IMR-90 (cell line): ENCODE measurements at regions not wholly inside any gene's neighbourhood (a gene's known extent, or its start where the extent isn't known, plus 50 kb on each side); places are given as distances from the start of the nearest gene placed in this dataset.

Experiments
- ATAC-seq: fragments of 200-7000 bp; cut with Tn5 transposase; 2 replicates; pipeline ENCODE4 v1.9.1; 2020; ENCODE audit warnings: low read depth, mild to moderate bottlenecking, moderate library complexity
- BruUV-seq: library from RNA; stranded (reverse); fragments of 400-500 nt; replicated peaks from 2 replicates; lab custom pipeline; 2021; lab: Mats Ljungman, UMichigan
- CTCF ChIA-PET: fragments of 300-600 bp; formaldehyde crosslinking; extraction: SDS; loops from one replicate; lab custom pipeline; 2021; ENCODE audit warnings: antibody characterized with exemption; lab: Yijun Ruan, JAX
- POLR2A ChIA-PET: fragments of 300-600 bp; sonication (Branson Sonifier 250); formaldehyde crosslinking; loops from one replicate; lab custom pipeline; 2022; ENCODE audit warnings: antibody characterized with exemption; ENCODE audit not compliant: unreplicated experiment; lab: Charles Lee
- DNase-seq: peaks from one replicate; pipeline ENCODE4 v3.0.0; 2013
- H2AFZ ChIP-seq: replicated peaks from 2 replicates; pipeline ENCODE3; 2013; ENCODE audit warnings: low read length, mild to moderate bottlenecking; ENCODE audit not compliant: poor library complexity
- H2AK5ac ChIP-seq: 2 replicates; pipeline ENCODE4 v1.6.1; 2013; ENCODE audit warnings: low read depth, low read length, inconsistent platforms
- H2AK9ac ChIP-seq: replicated peaks from 2 replicates; pipeline ENCODE3; 2013; ENCODE audit warnings: mild to moderate bottlenecking, low read depth, low read length, moderate library complexity; ENCODE audit not compliant: poor library complexity
- H2BK120ac ChIP-seq: 2 replicates; pipeline ENCODE4 v1.6.1; 2013; ENCODE audit warnings: low read depth, low read length, inconsistent platforms
- H2BK15ac ChIP-seq: 3 replicates; pipeline ENCODE4 v1.6.1; 2013; ENCODE audit warnings: low read depth, low read length, inconsistent platforms
- H2BK20ac ChIP-seq: 2 replicates; pipeline ENCODE4 v1.6.1; 2013; ENCODE audit warnings: low read depth, mild to moderate bottlenecking, inconsistent platforms, low read length, moderate library complexity
- H2BK5ac ChIP-seq: 2 replicates; pipeline ENCODE4 v1.6.1; 2013; ENCODE audit warnings: mild to moderate bottlenecking, low read depth, low read length, inconsistent platforms; ENCODE audit not compliant: poor library complexity, severe bottlenecking
- H3K14ac ChIP-seq: replicated peaks from 2 replicates; pipeline ENCODE4 v1.6.1; 2013; ENCODE audit warnings: low read depth, low read length, inconsistent platforms
- H3K18ac ChIP-seq: 2 replicates; pipeline ENCODE4 v1.6.1; 2013; ENCODE audit warnings: low read depth, low read length, control low read depth
- H3K23ac ChIP-seq: 2 replicates; pipeline ENCODE4 v1.6.1; 2013; ENCODE audit warnings: low read depth, low read length, inconsistent platforms
- H3K27ac ChIP-seq: 2 replicates; pipeline ENCODE4 v1.5.1; 2013; ENCODE audit warnings: mild to moderate bottlenecking, control low read depth, low read length; ENCODE audit not compliant: insufficient read depth
- H3K27me3 ChIP-seq: 2 replicates; pipeline ENCODE4 v1.6.1; 2013; ENCODE audit warnings: low read length; ENCODE audit not compliant: control insufficient read depth, insufficient read depth
- H3K36me3 ChIP-seq: 2 replicates; pipeline ENCODE4 v1.6.1; 2013; ENCODE audit warnings: low read length, mixed read lengths; ENCODE audit not compliant: control insufficient read depth, insufficient read depth
- H3K4ac ChIP-seq: 2 replicates; pipeline ENCODE4 v1.6.1; 2013; ENCODE audit warnings: low read depth, low read length, inconsistent platforms
- H3K4me1 ChIP-seq: 2 replicates; pipeline ENCODE4 v1.6.1; 2013; ENCODE audit warnings: low read length, mixed read lengths; ENCODE audit not compliant: control insufficient read depth, insufficient read depth
- H3K4me2 ChIP-seq: 2 replicates; pipeline ENCODE4 v1.6.1; 2013; ENCODE audit warnings: low read depth, mild to moderate bottlenecking, control low read depth, low read length, moderate library complexity
- H3K4me3 ChIP-seq: 2 replicates; pipeline ENCODE4 v1.5.1; 2013; ENCODE audit warnings: low read depth, mild to moderate bottlenecking, control low read depth, low read length, moderate library complexity; ENCODE audit not compliant: insufficient read depth
- H3K56ac ChIP-seq: 2 replicates; pipeline ENCODE4 v1.6.1; 2013; ENCODE audit warnings: low read length, inconsistent platforms; ENCODE audit not compliant: insufficient read depth; ENCODE audit errors: extremely low read depth
- H3K79me1 ChIP-seq, 2 experiments: 2 replicates each; pipeline ENCODE4 v1.6.1; 2013; ENCODE audit warnings: low read length in 2 of 2, inconsistent platforms in 1 of 2, low read depth in 1 of 2
- H3K9ac ChIP-seq: 2 replicates; pipeline ENCODE4 v1.6.1; 2013; ENCODE audit warnings: low read depth, low read length, control low read depth
- H3K9me1 ChIP-seq: 2 replicates; pipeline ENCODE4 v1.6.1; 2013; ENCODE audit warnings: low read length, inconsistent platforms; ENCODE audit not compliant: insufficient read depth
- H3K9me3 ChIP-seq: 2 replicates; pipeline ENCODE4 v1.6.1; 2013; ENCODE audit warnings: low read length; ENCODE audit not compliant: control insufficient read depth, insufficient read depth
- H4K20me1 ChIP-seq: 2 replicates; pipeline ENCODE4 v1.6.1; 2013; ENCODE audit warnings: low read length, inconsistent platforms; ENCODE audit not compliant: insufficient read depth
- H4K5ac ChIP-seq: 2 replicates; pipeline ENCODE4 v1.6.1; 2013; ENCODE audit warnings: mild to moderate bottlenecking, low read depth, low read length, control low read depth
- H4K8ac ChIP-seq, 2 experiments: 2 replicates each; pipeline ENCODE4 v1.6.1; 2013; ENCODE audit warnings: low read depth in 2 of 2, low read length in 2 of 2, control low read depth in 1 of 2, inconsistent platforms in 1 of 2
- H4K91ac ChIP-seq: 2 replicates; pipeline ENCODE4 v1.6.1; 2013; ENCODE audit warnings: low read depth, low read length, inconsistent platforms; ENCODE audit not compliant: insufficient read depth
- CHD1 ChIP-seq: IDR thresholded peaks from 2 replicates; pipeline ENCODE4 v1.6.1; 2012; ENCODE audit warnings: low read depth, low read length, improper control_type of control experiment
- MAZ ChIP-seq: IDR thresholded peaks from 2 replicates; pipeline ENCODE4 v1.6.1; 2012; ENCODE audit warnings: low read depth, mild to moderate bottlenecking, low read length, improper control_type of control experiment, moderate library complexity, borderline replicate concordance
- NFE2L2 ChIP-seq: fragments of 150-350 bp; IDR thresholded peaks from 2 replicates; pipeline ENCODE4 v1.6.1; 2016; ENCODE audit warnings: low read depth, mild to moderate bottlenecking, low read length
- WGBS, 2 experiments: methylation state at CpG; one replicate each; pipeline versions ENCODE4 v1.1.5 to v1.1.7; 2013; ENCODE audit warnings: missing lambda C conversion rate in 2 of 2; ENCODE audit not compliant: insufficient read length in 1 of 2; ENCODE audit errors: extremely low coverage in 2 of 2; 5-methylcytosine and 5-hydroxymethylcytosine counted together
- dilution Hi-C: fragments of 300-500 bp; cut with HindIII; formaldehyde crosslinking; loops from one replicate; pipeline ENCODE4 v1.14.3; 2018; ENCODE audit warnings: low sequenced_read_pairs; ENCODE audit not compliant: unreplicated experiment
- in situ Hi-C: fragments of 300-500 bp; cut with MboI; formaldehyde crosslinking; loops from 3 replicates; pipeline ENCODE4 v1.14.3; 2019; ENCODE audit warnings: low sequenced_read_pairs, inconsistent platforms, mixed read lengths
- intact Hi-C: fragments of 100-400 bp; cut with micrococcal nuclease; formaldehyde crosslinking; loops from 2 replicates; pipeline ENCODE4 v1.10.0; 2022
- TF ChIP-seq, protein P1 (sequence below): fragments of 150-350 bp; IDR thresholded peaks from 2 replicates; pipeline ENCODE4 v1.6.1; 2016; ENCODE audit warnings: low read depth, mild to moderate bottlenecking, low read length, moderate library complexity, borderline replicate concordance

DNA sequence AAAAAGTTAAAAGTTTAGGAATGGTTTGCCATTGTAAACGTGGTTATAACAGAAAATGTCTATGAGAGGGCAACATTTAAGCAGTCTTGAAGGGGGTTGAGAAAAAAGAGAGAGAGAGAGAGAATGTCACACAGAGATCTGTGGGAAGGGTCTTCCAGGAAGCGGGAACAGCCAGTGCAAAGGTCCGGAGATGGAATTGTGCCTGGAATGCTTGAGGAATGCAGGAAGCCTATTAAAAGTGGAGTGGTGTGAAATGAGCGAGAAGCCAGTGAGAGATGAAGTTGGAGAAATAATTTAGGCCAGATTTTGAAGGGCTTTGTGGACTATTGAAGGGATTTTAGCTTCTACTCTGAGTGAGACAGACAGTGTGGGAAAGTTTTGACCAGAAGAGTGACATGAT, 406.8 kb upstream of the TBX3 start:
- H3K27me3 ChIP-seq = no peaks in the 10 kb centered on the region
- H3K36me3 ChIP-seq = no peaks in the 10 kb centered on the region
- no peak overlapping the region for H3K4me3 ChIP-seq
- BruUV-seq = no TSS peak
- no peak overlapping the region for H3K4me2 ChIP-seq
- H2BK120ac ChIP-seq = no peak overlapping the region
- H3K79me1 ChIP-seq = no peaks in the 10 kb centered on the region
- H3K4ac ChIP-seq = no peak overlapping the region
- TF ChIP-seq, protein P1, sequence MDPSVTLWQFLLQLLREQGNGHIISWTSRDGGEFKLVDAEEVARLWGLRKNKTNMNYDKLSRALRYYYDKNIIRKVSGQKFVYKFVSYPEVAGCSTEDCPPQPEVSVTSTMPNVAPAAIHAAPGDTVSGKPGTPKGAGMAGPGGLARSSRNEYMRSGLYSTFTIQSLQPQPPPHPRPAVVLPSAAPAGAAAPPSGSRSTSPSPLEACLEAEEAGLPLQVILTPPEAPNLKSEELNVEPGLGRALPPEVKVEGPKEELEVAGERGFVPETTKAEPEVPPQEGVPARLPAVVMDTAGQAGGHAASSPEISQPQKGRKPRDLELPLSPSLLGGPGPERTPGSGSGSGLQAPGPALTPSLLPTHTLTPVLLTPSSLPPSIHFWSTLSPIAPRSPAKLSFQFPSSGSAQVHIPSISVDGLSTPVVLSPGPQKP = no peak
- no peak for TF ChIP-seq CHD1
- no peak for TF ChIP-seq NFE2L2
- no peak for TF ChIP-seq MAZ
- no peak overlapping the region for H4K5ac ChIP-seq
- H2BK20ac ChIP-seq = no peak overlapping the region
- no peaks in the 10 kb centered on the region for H4K20me1 ChIP-seq
- no peak overlapping the region for H4K8ac ChIP-seq
- intact Hi-C loops (no loop called here), in situ Hi-C loops (no loop called here), dilution Hi-C loops (no loop called here)
- ATAC-seq (no peak), DNase-seq (no peak)
- no peak overlapping the region for H3K9ac ChIP-seq
- H3K18ac ChIP-seq = no peak overlapping the region
- H3K27ac ChIP-seq = no peak overlapping the region
- POLR2A ChIA-PET = no interaction called here
- no peak overlapping the region for H2BK5ac ChIP-seq
- H3K14ac ChIP-seq = no peak overlapping the region
- H3K9me1 ChIP-seq = no peaks in the 10 kb centered on the region
- WGBS, 2 experiments = 68% methylated on average over 4 of the region's 4 CpGs; no CpG with 5 or more reads in 1 of the 2 experiments
- H2AK5ac ChIP-seq = no peak overlapping the region
- no peak overlapping the region for H3K23ac ChIP-seq
- H2BK15ac ChIP-seq = no peak overlapping the region
- H3K9me3 ChIP-seq = no peaks in the 10 kb centered on the region
- H3K56ac ChIP-seq = no peak overlapping the region
- H3K4me1 ChIP-seq = no peaks in the 10 kb centered on the region
- no peak overlapping the region for H2AK9ac ChIP-seq
- CTCF ChIA-PET = no interaction called here
- H2AFZ ChIP-seq = no peak overlapping the region
- H4K91ac ChIP-seq = no peak overlapping the region
